ENCODE measurements at regions not wholly inside any gene's neighbourhood (a gene's known extent, or its start where the extent isn't known, plus 50 kb on each side); places are given as distances from the start of the nearest gene placed in this dataset.

GRCh38 chr5:148882332-148882731, 55.9 kb downstream of the ADRB2 start:
- Histone ChIP-seq H4K8ac (ENCODE audit: extremely low read depth, insufficient read depth, low read length) (no peak overlapping the region), H3K18ac (ENCODE audit: extremely low read depth, low read length) (no peak overlapping the region), H3K9ac (replicated peaks in 1 of 4; ENCODE audit: extremely low read depth in 1 of 4, low read depth in 3 of 4, low read length in 3 of 4) (no peak overlapping the region), H3K4me1 (replicated peaks in 1 of 4; ENCODE audit: control insufficient read depth in 3 of 4, insufficient read depth in 4 of 4, low read length in 3 of 4) (no peaks in the 10 kb centered on the region), H3K4ac (replicated peaks; ENCODE audit: insufficient read length, low read depth, low read length) (no peak overlapping the region), H3K27me3 (replicated peaks in 1 of 4; ENCODE audit: control insufficient read depth in 3 of 4, extremely low read depth in 1 of 4, insufficient read depth in 3 of 4, low read length in 3 of 4) (no peaks in the 10 kb centered on the region), H3K79me2 (ENCODE audit: control insufficient read depth in 1 of 2, insufficient read depth in 2 of 2, low read length in 2 of 2) (no peaks in the 10 kb centered on the region), H3K14ac (ENCODE audit: insufficient read length) (no peak overlapping the region), H3K56ac (replicated peaks; ENCODE audit: insufficient read length, low read depth, low read length) (no peak overlapping the region), H2AFZ (ENCODE audit: low read length) (no peak overlapping the region), H3K23ac (ENCODE audit: insufficient read length) (no peak overlapping the region), H2BK15ac (ENCODE audit: low read length) (no peak overlapping the region), H3K9me3 (ENCODE audit: insufficient read depth in 2 of 2, low read depth in 1 of 2, low read length in 1 of 2) (no peaks in the 10 kb centered on the region), H2BK12ac (ENCODE audit: low read depth, low read length) (no peak overlapping the region), H3K36me3 (ENCODE audit: control insufficient read depth in 2 of 4, insufficient read depth in 4 of 4, low read length in 3 of 4) (no peaks in the 10 kb centered on the region), H3K4me3 (ENCODE audit: extremely low read depth in 1 of 4, insufficient read depth in 2 of 4, low read depth in 3 of 4, low read length in 4 of 4) (no peak overlapping the region), H3K27ac (ENCODE audit: low read depth, low read length) (no peak overlapping the region), H4K5ac (ENCODE audit: insufficient read length, low read depth, low read length) (no peak overlapping the region), H3K4me2 (ENCODE audit: insufficient read depth in 1 of 2, low read depth in 2 of 2, low read length in 2 of 2) (no peak overlapping the region), H2BK5ac (ENCODE audit: low read depth, low read length) (no peak overlapping the region), H3K23me2 (ENCODE audit: low read depth, low read length) (no peaks in the 10 kb centered on the region), H2AK5ac (ENCODE audit: low read depth, low read length) (no peak overlapping the region), H2BK20ac (ENCODE audit: low read length) (no peak overlapping the region), H4K20me1 (replicated peaks in 1 of 2; ENCODE audit: control insufficient read depth in 1 of 2, insufficient read depth in 2 of 2, low read length in 2 of 2) (no peaks in the 10 kb centered on the region), H3K79me1 (ENCODE audit: low read depth, low read length) (no peaks in the 10 kb centered on the region), H2BK120ac (replicated peaks; ENCODE audit: low read depth, low read length) (no peak overlapping the region), H4K91ac (replicated peaks; ENCODE audit: insufficient read length, low read length) (no peak overlapping the region)
- POLR2A ChIA-PET (ENCODE audit: partially characterized antibody): no interaction called here
- DNase-seq (ENCODE audit: low read depth in 1 of 2, low spot score in 2 of 2): no peak
- CTCF ChIA-PET (ENCODE audit: partially characterized antibody): interaction anchor here (0.9 kb wide), 2 partner anchors 76 to 232 kb away, joined by 3 read pairs; no protein-coding TSS in a partner anchor
- WGBS, 2 experiments (ENCODE audit: extremely low coverage in 1 of 2, insufficient coverage in 1 of 2, insufficient read length in 1 of 2, insufficient replicate concordance in 2 of 2, low coverage in 1 of 2, low lambda C conversion rate in 2 of 2, missing lambda C conversion rate in 1 of 2): 93% methylated on average over 2 of the region's 2 CpGs; no CpG with 5 or more reads in 1 of the 2 experiments
- TF ChIP-seq SIX5 (IDR thresholded peaks at IDR 0.05; ENCODE audit: low read depth, low read length) (no peak), RAD21 (IDR thresholded peaks at IDR 0.05 in 1 of 2, conservative IDR thresholded peaks at IDR 0.05 in 1 of 2; ENCODE audit: low read depth in 2 of 2, low read length in 2 of 2) (no peak), TEAD4 (IDR thresholded peaks at IDR 0.05; ENCODE audit: low read depth, low read length) (no peak), SIN3A (conservative IDR thresholded peaks at IDR 0.05 in 1 of 2, IDR thresholded peaks at IDR 0.05 in 1 of 2; ENCODE audit: low read depth in 1 of 2, low read length in 2 of 2) (no peak)
- FAIRE-seq: no peak

Measured in H1 (cell line).